ENCODE measurements at regions not wholly inside any gene's neighbourhood (a gene's known extent, or its start where the extent isn't known, plus 50 kb on each side); places are given as distances from the start of the nearest gene placed in this dataset.

DNA sequence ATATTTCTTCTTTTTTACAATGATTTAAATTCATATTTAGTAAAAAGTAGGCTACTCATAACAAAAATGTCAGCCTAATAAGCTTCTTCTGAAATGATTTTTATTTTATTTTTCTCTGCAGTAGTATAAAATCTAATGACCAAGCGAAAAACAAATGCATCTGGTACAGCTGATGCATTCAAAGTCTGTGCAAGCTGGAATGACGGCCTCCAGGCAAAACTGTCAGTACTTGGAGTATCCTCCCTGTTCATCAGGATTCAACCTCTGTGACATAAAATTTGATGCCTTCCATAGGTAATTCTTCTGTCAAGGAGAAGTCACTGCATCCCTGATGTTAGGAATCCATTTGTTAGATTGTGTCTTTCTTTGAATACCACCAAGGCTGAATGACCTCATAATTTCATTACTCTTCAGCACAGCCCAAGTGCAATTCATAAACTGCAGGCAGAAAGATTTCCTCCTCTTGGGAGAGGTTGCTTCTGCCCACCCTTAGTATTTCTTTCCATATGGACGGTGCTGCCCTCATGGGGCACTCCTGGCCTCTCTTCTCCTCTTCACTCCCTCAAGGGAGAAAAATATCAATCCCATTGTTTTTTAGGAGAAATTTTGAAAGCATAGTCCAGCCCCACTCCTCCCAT lies 146.4 kb upstream of the STXBP5 start:
- peaks cover 0 to 1% (median 0%) of the 10 kb centered on the region in 3 donors for H3K27me3 Mint-ChIP-seq (ENCODE audit: low read depth in 3 of 3)
- peaks cover 4% of the 10 kb centered on the region for H3K4me1 Mint-ChIP-seq
- no peak for TF ChIP-seq CTCF (IDR thresholded peaks at IDR 0.05)
- H2AFZ ChIP-seq (ENCODE audit: insufficient read depth, low read depth, low read length, poor library complexity, severe bottlenecking), result no peak overlapping the region
- H3K4me1 ChIP-seq (ENCODE audit: control insufficient read depth in 1 of 2, insufficient read depth in 2 of 2, low read length in 2 of 2), result no peaks in the 10 kb centered on the region
- H3K27ac Mint-ChIP-seq, result peak overlapping the region in 1 of 7 donors; percentile 41
- no peak overlapping the region for H3K4me3 ChIP-seq (replicated peaks in 1 of 3; ENCODE audit: low read depth in 2 of 3, low read length in 3 of 3)
- H3K36me3 ChIP-seq (replicated peaks in 1 of 2; ENCODE audit: control insufficient read depth in 1 of 2, insufficient read depth in 2 of 2, low read length in 2 of 2), result no peaks in the 10 kb centered on the region
- no peaks in the 10 kb centered on the region for H3K9me3 Mint-ChIP-seq
- no peak overlapping the region for H3K4me2 ChIP-seq (replicated peaks; ENCODE audit: extremely low read depth, low read length, poor library complexity, severe bottlenecking)
- H3K36me3 Mint-ChIP-seq, result no peaks in the 10 kb centered on the region
- H3K4me3 Mint-ChIP-seq, result no peak overlapping the region
- H3K27ac ChIP-seq (ENCODE audit: low read depth in 1 of 2, low read length in 2 of 2), result no peak overlapping the region
- no peak for DNase-seq
- no peaks in the 10 kb centered on the region for H3K9me3 ChIP-seq (replicated peaks in 1 of 2; ENCODE audit: control insufficient read depth in 1 of 2, insufficient read depth in 1 of 2, low read length in 2 of 2)
- no peaks in the 10 kb centered on the region for H3K79me2 ChIP-seq (ENCODE audit: insufficient read depth, low read length)
- no peaks in the 10 kb centered on the region for H3K27me3 ChIP-seq (ENCODE audit: control insufficient read depth in 2 of 2, insufficient read depth in 2 of 2, low read length in 2 of 2)
- no peaks in the 10 kb centered on the region for H4K20me1 ChIP-seq (ENCODE audit: insufficient read depth, low read length)
- intact Hi-C loops (cut with micrococcal nuclease), result no loop called here
- WGBS (ENCODE audit: insufficient coverage), result 89% methylated on average over 2 of the region's 3 CpGs
- no peak overlapping the region for H3K9ac ChIP-seq (ENCODE audit: insufficient read depth, low read length, poor library complexity, severe bottlenecking)

GRCh38 chr6:147058786-147059385 lies 145.3 kb upstream of the STXBP5 start:
- Mint-ChIP-seq H3K27ac (no peak overlapping the region), H3K36me3 (no peaks in the 10 kb centered on the region), H3K4me3 (no peak overlapping the region), H3K9me3 (no peaks in the 10 kb centered on the region), H3K27me3 (ENCODE audit: low read depth in 3 of 3) (peaks cover 0 to 1% (median 0%) of the 10 kb centered on the region in 3 donors), H3K4me1 (peaks cover 6% of the 10 kb centered on the region)
- Histone ChIP-seq H3K9ac (ENCODE audit: insufficient read depth, low read length, poor library complexity, severe bottlenecking) (no peak overlapping the region), H3K27me3 (ENCODE audit: control insufficient read depth in 2 of 2, insufficient read depth in 2 of 2, low read length in 2 of 2) (no peaks in the 10 kb centered on the region), H2AFZ (ENCODE audit: insufficient read depth, low read depth, low read length, poor library complexity, severe bottlenecking) (no peak overlapping the region), H3K27ac (ENCODE audit: low read depth in 1 of 2, low read length in 2 of 2) (no peak overlapping the region), H3K9me3 (replicated peaks in 1 of 2; ENCODE audit: control insufficient read depth in 1 of 2, insufficient read depth in 1 of 2, low read length in 2 of 2) (no peaks in the 10 kb centered on the region), H3K4me2 (replicated peaks; ENCODE audit: extremely low read depth, low read length, poor library complexity, severe bottlenecking) (no peak overlapping the region), H3K79me2 (ENCODE audit: insufficient read depth, low read length) (no peaks in the 10 kb centered on the region), H3K36me3 (replicated peaks in 1 of 2; ENCODE audit: control insufficient read depth in 1 of 2, insufficient read depth in 2 of 2, low read length in 2 of 2) (no peaks in the 10 kb centered on the region), H3K4me3 (replicated peaks in 1 of 3; ENCODE audit: low read depth in 2 of 3, low read length in 3 of 3) (no peak overlapping the region), H3K4me1 (ENCODE audit: control insufficient read depth in 1 of 2, insufficient read depth in 2 of 2, low read length in 2 of 2) (no peaks in the 10 kb centered on the region), H4K20me1 (ENCODE audit: insufficient read depth, low read length) (no peaks in the 10 kb centered on the region)
- 100% methylated on average over 1 of the region's 1 CpG for WGBS (ENCODE audit: insufficient coverage)
- TF ChIP-seq CTCF (IDR thresholded peaks at IDR 0.05), result no peak
- DNase-seq, result no peak
- intact Hi-C loops (cut with micrococcal nuclease), result no loop called here
